ENCODE measurements at regions not wholly inside any gene's neighbourhood (a gene's known extent, or its start where the extent isn't known, plus 50 kb on each side); places are given as distances from the start of the nearest gene placed in this dataset.

- Histone ChIP-seq H3K36me3 (no peaks in the 10 kb centered on the region), H3K4me1 (peaks cover 0 to 20% (median 11%) of the 10 kb centered on the region in 4 donors), H3K27ac (peak overlapping the region in 2 of 4 donors; percentile 58 to 66), H3K27me3 (no peaks in the 10 kb centered on the region), H3K4me3 (no peak overlapping the region), H3K9me3 (peaks cover 0 to 2% (median 0%) of the 10 kb centered on the region in 4 donors)
- no peak for TF ChIP-seq POLR2A (IDR thresholded peaks at IDR 0.05)
- peak in 3 of 4 donors; percentile 49 to 66 (median 57) for TF ChIP-seq POLR2AphosphoS5 (IDR thresholded peaks at IDR 0.05)
- no peak for DNase-seq
- intact Hi-C loops (cut with DNase I) = no loop called here
- 10 to 33% methylated on average over 1 of the region's 1 CpG for WGBS, 2 donors
Observed at GRCh38 chr12:68445824-68446223, 113.7 kb upstream of the MDM1 start.

GRCh38 chr12:68446384-68446783 lies 114.2 kb upstream of the MDM1 start:
- Histone ChIP-seq H3K36me3 (no peaks in the 10 kb centered on the region), H3K4me1 (peaks cover 0 to 26% (median 17%) of the 10 kb centered on the region in 4 donors), H3K9me3 (peaks cover 0 to 2% (median 0%) of the 10 kb centered on the region in 4 donors), H3K4me3 (no peak overlapping the region), H3K27me3 (no peaks in the 10 kb centered on the region), H3K27ac (peak overlapping the region in 2 of 4 donors; percentile 58 to 66)
- DNase-seq = no peak
- intact Hi-C loops (cut with DNase I) = no loop called here
- no peak for TF ChIP-seq POLR2A (IDR thresholded peaks at IDR 0.05)
- no peak for TF ChIP-seq POLR2AphosphoS5 (IDR thresholded peaks at IDR 0.05)
- no peak for TF ChIP-seq EP300 (IDR thresholded peaks at IDR 0.05)
- TF ChIP-seq CTCF (IDR thresholded peaks at IDR 0.05) = no peak
- WGBS, 2 donors = 79 to 86% methylated on average over 1 of the region's 1 CpG

GRCh38 chr12:68446901-68447796 lies 115.0 kb upstream of the MDM1 start:
- H3K4me1 ChIP-seq = peaks cover 0 to 33% (median 24%) of the 10 kb centered on the region in 4 donors
- H3K36me3 ChIP-seq = no peaks in the 10 kb centered on the region
- H3K4me3 ChIP-seq = no peak overlapping the region
- TF ChIP-seq POLR2AphosphoS5 (IDR thresholded peaks at IDR 0.05) (no peak), CTCF (IDR thresholded peaks at IDR 0.05) (no peak), POLR2A (IDR thresholded peaks at IDR 0.05) (no peak), EP300 (IDR thresholded peaks at IDR 0.05) (no peak)
- H3K9me3 ChIP-seq = peaks cover 0 to 2% (median 0%) of the 10 kb centered on the region in 4 donors
- DNase-seq = no peak
- 60 to 74% methylated on average over 7 of the region's 7 CpGs for WGBS, 2 donors
- intact Hi-C loops (cut with DNase I) = no loop called here
- H3K27me3 ChIP-seq = no peaks in the 10 kb centered on the region
- no peak overlapping the region for H3K27ac ChIP-seq

- Histone ChIP-seq H3K27me3 (no peaks in the 10 kb centered on the region), H3K4me3 (no peak overlapping the region), H3K36me3 (no peaks in the 10 kb centered on the region), H3K27ac (no peak overlapping the region), H3K4me1 (peaks cover 0 to 39% (median 30%) of the 10 kb centered on the region in 4 donors), H3K9me3 (peaks cover 0 to 2% (median 0%) of the 10 kb centered on the region in 4 donors)
- TF ChIP-seq EP300 (IDR thresholded peaks at IDR 0.05) (no peak), CTCF (IDR thresholded peaks at IDR 0.05) (no peak), POLR2AphosphoS5 (IDR thresholded peaks at IDR 0.05) (no peak), POLR2A (IDR thresholded peaks at IDR 0.05) (no peak)
- no peak for DNase-seq
- intact Hi-C loops (cut with DNase I) = no loop called here
- 74 to 82% methylated on average over 2 of the region's 2 CpGs for WGBS, 2 donors
Observed at GRCh38 chr12:68447797-68448260, 115.7 kb upstream of the MDM1 start.

GRCh38 chr12:68449196-68449595 lies 117.0 kb upstream of the MDM1 start:
- intact Hi-C loops (cut with DNase I) = no loop called here
- WGBS, 2 donors = 97 to 99% methylated on average over 2 of the region's 2 CpGs
- Histone ChIP-seq H3K4me3 (no peak overlapping the region), H3K9me3 (no peaks in the 10 kb centered on the region), H3K27ac (no peak overlapping the region), H3K4me1 (peaks cover 0 to 52% (median 34%) of the 10 kb centered on the region in 4 donors), H3K27me3 (no peaks in the 10 kb centered on the region), H3K36me3 (no peaks in the 10 kb centered on the region)
- DNase-seq = no peak
- TF ChIP-seq CTCF (IDR thresholded peaks at IDR 0.05) (no peak), POLR2A (IDR thresholded peaks at IDR 0.05) (no peak), POLR2AphosphoS5 (IDR thresholded peaks at IDR 0.05) (no peak), EP300 (IDR thresholded peaks at IDR 0.05) (no peak)
